Keratinocyte (primary cell): ENCODE measurements at regions not wholly inside any gene's neighbourhood (a gene's known extent, or its start where the extent isn't known, plus 50 kb on each side); places are given as distances from the start of the nearest gene placed in this dataset.
"Not testable (repeated sequence)": the region's sequence is repeated elsewhere in the genome, so short reads cannot be mapped to it uniquely, and the experiment has no call there.

Source experiments
- DNase-seq: peaks from one replicate; pipeline ENCODE4 v3.0.0-alpha.2; 2011; ENCODE audit warnings: low read depth, missing footprints, low spot score
- FAIRE-seq: peaks from 2 replicates; lab custom pipeline; 2011; peaks lifted over from hg19 to GRCh38; lab: Jason Lieb, UNC
- H2AFZ ChIP-seq: 2 replicates; pipeline ENCODE4 v1.6.0; 2012; ENCODE audit warnings: low read length, control low read depth, inconsistent platforms; ENCODE audit not compliant: control insufficient read depth
- H3K27ac ChIP-seq: 2 replicates; pipeline ENCODE4 v1.5.1; 2011; ENCODE audit warnings: low read length; ENCODE audit not compliant: control insufficient read depth, insufficient read depth
- H3K27me3 ChIP-seq: 3 replicates; pipeline ENCODE4 v1.6.0; 2011; ENCODE audit warnings: low read length; ENCODE audit not compliant: control insufficient read depth, insufficient read depth; ENCODE audit errors: extremely low read depth
- H3K36me3 ChIP-seq, 2 experiments: 2 replicates in 1 of 2; 3 replicates in 1 of 2; pipeline ENCODE4 v1.5.1; 2011; ENCODE audit warnings: low read length in 2 of 2, mild to moderate bottlenecking in 1 of 2; ENCODE audit not compliant: control insufficient read depth in 2 of 2, insufficient read depth in 2 of 2; ENCODE audit errors: extremely low read depth in 1 of 2
- H3K4me1 ChIP-seq: 3 replicates; pipeline ENCODE4 v1.5.1; 2011; ENCODE audit warnings: low read length; ENCODE audit not compliant: control insufficient read depth, insufficient read depth; ENCODE audit errors: extremely low read depth
- H3K4me2 ChIP-seq: 3 replicates; pipeline ENCODE4 v1.6.0; 2011; ENCODE audit warnings: low read depth, low read length; ENCODE audit not compliant: control insufficient read depth, insufficient read depth; ENCODE audit errors: extremely low read depth
- H3K4me3 ChIP-seq, 3 experiments: fragments of 200-600 bp in 1 of 3; sonication (generic) in 1 of 3; 2 replicates in 2 of 3; 3 replicates in 1 of 3; pipeline ENCODE4 v1.5.1; 2011 to 2016; ENCODE audit warnings: low read length in 3 of 3, mild to moderate bottlenecking in 3 of 3, control low read depth in 2 of 3, inconsistent platforms in 1 of 3, low read depth in 1 of 3, mixed read lengths in 1 of 3, mixed run types in 1 of 3, moderate library complexity in 1 of 3; ENCODE audit not compliant: control insufficient read depth in 2 of 3, insufficient read depth in 2 of 3; ENCODE audit errors: extremely low read depth in 1 of 3
- H3K79me2 ChIP-seq: 2 replicates; pipeline ENCODE4 v1.6.0; 2012; ENCODE audit warnings: low read length; ENCODE audit not compliant: control insufficient read depth, insufficient read depth
- H3K9ac ChIP-seq: 3 replicates; pipeline ENCODE4 v1.6.0; 2011; ENCODE audit warnings: low read length; ENCODE audit not compliant: control insufficient read depth, insufficient read depth; ENCODE audit errors: extremely low read depth
- H3K9me1 ChIP-seq: 3 replicates; pipeline ENCODE4 v1.6.0; 2011; ENCODE audit warnings: low read length; ENCODE audit not compliant: control insufficient read depth, insufficient read depth; ENCODE audit errors: extremely low read depth
- H3K9me3 ChIP-seq: 2 replicates; pipeline ENCODE4 v1.5.1; 2012; ENCODE audit warnings: low read depth, low read length; ENCODE audit not compliant: control insufficient read depth
- H4K20me1 ChIP-seq: 3 replicates; pipeline ENCODE4 v1.6.0; 2011; ENCODE audit warnings: low read length; ENCODE audit not compliant: control insufficient read depth, insufficient read depth; ENCODE audit errors: extremely low read depth
- EZH2 ChIP-seq: IDR thresholded peaks from one replicate; pipeline ENCODE4 v1.6.1; 2012; ENCODE audit warnings: inconsistent platforms, mild to moderate bottlenecking, low read length, moderate library complexity
- dilution Hi-C: fragments of 300-500 bp; cut with MboI; formaldehyde crosslinking; loops from one replicate; pipeline ENCODE4 v1.7.0; 2020; ENCODE audit warnings: low sequenced_read_pairs; ENCODE audit not compliant: extremely low pct_ligation_motif_present
- TF ChIP-seq, protein P1 (sequence below), 3 experiments: IDR thresholded peaks in 1 of 3; conservative IDR thresholded peaks in 1 of 3; optimal IDR thresholded peaks in 1 of 3; 2 replicates in 2 of 3; 3 replicates in 1 of 3; pipeline versions ENCODE3 to v1.5.1; 2011; ENCODE audit warnings: low read length in 3 of 3, mild to moderate bottlenecking in 3 of 3, moderate library complexity in 2 of 3, control low read depth in 1 of 3, inconsistent platforms in 1 of 3; ENCODE audit not compliant: insufficient read depth in 2 of 3; ENCODE audit errors: extremely low read depth in 1 of 3

GRCh38 chr11:101786916-101787315, 127.9 kb upstream of the CEP126 start:
- Histone ChIP-seq H3K4me3 (no peak overlapping the region), H4K20me1 (no peaks in the 10 kb centered on the region), H2AFZ (no peak overlapping the region), H3K9me3 (no peaks in the 10 kb centered on the region), H3K27me3 (no peaks in the 10 kb centered on the region), H3K36me3 (no peaks in the 10 kb centered on the region), H3K9ac (no peak overlapping the region), H3K9me1 (no peaks in the 10 kb centered on the region), H3K27ac (no peak overlapping the region), H3K4me2 (no peak overlapping the region), H3K4me1 (no peaks in the 10 kb centered on the region), H3K79me2 (no peaks in the 10 kb centered on the region)
- DNase-seq (no peak), FAIRE-seq (no peak)
- TF ChIP-seq, protein P1, sequence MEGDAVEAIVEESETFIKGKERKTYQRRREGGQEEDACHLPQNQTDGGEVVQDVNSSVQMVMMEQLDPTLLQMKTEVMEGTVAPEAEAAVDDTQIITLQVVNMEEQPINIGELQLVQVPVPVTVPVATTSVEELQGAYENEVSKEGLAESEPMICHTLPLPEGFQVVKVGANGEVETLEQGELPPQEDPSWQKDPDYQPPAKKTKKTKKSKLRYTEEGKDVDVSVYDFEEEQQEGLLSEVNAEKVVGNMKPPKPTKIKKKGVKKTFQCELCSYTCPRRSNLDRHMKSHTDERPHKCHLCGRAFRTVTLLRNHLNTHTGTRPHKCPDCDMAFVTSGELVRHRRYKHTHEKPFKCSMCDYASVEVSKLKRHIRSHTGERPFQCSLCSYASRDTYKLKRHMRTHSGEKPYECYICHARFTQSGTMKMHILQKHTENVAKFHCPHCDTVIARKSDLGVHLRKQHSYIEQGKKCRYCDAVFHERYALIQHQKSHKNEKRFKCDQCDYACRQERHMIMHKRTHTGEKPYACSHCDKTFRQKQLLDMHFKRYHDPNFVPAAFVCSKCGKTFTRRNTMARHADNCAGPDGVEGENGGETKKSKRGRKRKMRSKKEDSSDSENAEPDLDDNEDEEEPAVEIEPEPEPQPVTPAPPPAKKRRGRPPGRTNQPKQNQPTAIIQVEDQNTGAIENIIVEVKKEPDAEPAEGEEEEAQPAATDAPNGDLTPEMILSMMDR (optimal IDR thresholded peaks at IDR 0.05 in 1 of 3, IDR thresholded peaks at IDR 0.05 in 1 of 3, conservative IDR thresholded peaks at IDR 0.05 in 1 of 3; ENCODE audit: extremely low read depth in 1 of 3, insufficient read depth in 2 of 3, low read length in 3 of 3): no peak
- no peak for TF ChIP-seq EZH2
- dilution Hi-C loops: no loop called here

DNA sequence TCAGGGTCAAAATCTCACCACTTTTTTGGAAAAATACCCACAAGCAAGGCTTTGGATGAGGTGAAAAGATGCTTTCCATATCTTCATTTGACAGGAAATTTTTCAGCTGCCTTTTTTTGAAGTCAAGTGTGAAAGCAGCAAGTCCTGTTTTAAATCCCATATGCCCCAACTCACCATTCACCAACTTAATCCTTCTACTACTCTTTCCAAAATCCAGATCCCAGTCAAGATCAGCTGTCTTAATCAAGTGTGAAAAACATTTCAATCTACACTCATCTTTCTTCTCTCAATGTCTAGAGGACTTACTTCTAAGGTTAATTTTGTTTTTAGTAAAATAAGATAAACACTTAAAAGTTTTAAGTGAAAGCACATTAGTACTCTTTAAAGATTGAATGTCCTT, 128.4 kb upstream of the CEP126 start:
- Histone ChIP-seq H3K4me3 (no peak overlapping the region), H4K20me1 (no peaks in the 10 kb centered on the region), H3K36me3 (no peaks in the 10 kb centered on the region), H2AFZ (no peak overlapping the region), H3K9ac (no peak overlapping the region), H3K4me2 (no peak overlapping the region), H3K27ac (no peak overlapping the region), H3K27me3 (no peaks in the 10 kb centered on the region), H3K9me1 (no peaks in the 10 kb centered on the region), H3K9me3 (no peaks in the 10 kb centered on the region), H3K79me2 (no peaks in the 10 kb centered on the region), H3K4me1 (no peaks in the 10 kb centered on the region)
- dilution Hi-C loops: no loop called here
- DNase-seq (no peak), FAIRE-seq (no peak)
- TF ChIP-seq EZH2: no peak
- TF ChIP-seq, protein P1 (optimal IDR thresholded peaks at IDR 0.05 in 1 of 3, IDR thresholded peaks at IDR 0.05 in 1 of 3, conservative IDR thresholded peaks at IDR 0.05 in 1 of 3; ENCODE audit: extremely low read depth in 1 of 3, insufficient read depth in 2 of 3, low read length in 3 of 3): no peak

DNA sequence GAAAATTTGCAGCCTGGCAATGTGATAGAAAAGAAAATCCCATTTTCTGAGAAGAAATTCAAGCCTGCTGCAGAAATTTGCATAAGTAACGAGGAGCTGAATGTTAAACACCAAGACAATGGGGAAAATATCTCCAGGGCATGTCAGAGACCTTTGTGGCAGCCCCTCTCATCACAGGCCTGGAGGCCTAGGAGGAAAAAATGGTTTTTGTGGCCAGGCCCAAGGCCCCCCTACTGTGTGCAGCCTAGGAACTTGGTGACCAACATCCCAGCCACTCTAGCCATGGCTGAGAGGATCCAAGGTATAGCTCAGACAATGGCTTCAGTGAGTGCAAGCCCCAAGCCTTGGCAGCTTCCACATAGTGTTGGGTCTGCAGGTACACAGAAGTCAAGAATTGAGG, 135.6 kb upstream of the CEP126 start:
- H3K9me1 ChIP-seq, H3K4me2 ChIP-seq, DNase-seq, FAIRE-seq, H3K27me3 ChIP-seq, H3K79me2 ChIP-seq, H3K9ac ChIP-seq, H3K27ac ChIP-seq, H3K36me3 ChIP-seq, dilution Hi-C loops, H2AFZ ChIP-seq, H4K20me1 ChIP-seq, H3K4me3 ChIP-seq, H3K4me1 ChIP-seq, H3K9me3 ChIP-seq: not testable (repeated sequence)
